Mammary epithelial cell (primary cell): ENCODE measurements at regions not wholly inside any gene's neighbourhood (a gene's known extent, or its start where the extent isn't known, plus 50 kb on each side); places are given as distances from the start of the nearest gene placed in this dataset.

Experiments used
- CTCF ChIP-seq, 2 donors: IDR thresholded peaks in 1 of 2; conservative IDR thresholded peaks in 1 of 2; 2 replicates each; pipeline ENCODE4 v1.5.1; 2011 to 2012; ENCODE audit warnings: inconsistent platforms in 2 of 2, low read length in 2 of 2, mild to moderate bottlenecking in 2 of 2, control low read depth in 1 of 2, low read depth in 1 of 2; ENCODE audit not compliant: insufficient read depth in 1 of 2; ENCODE audit errors: extremely low read depth in 1 of 2
- EZH2 ChIP-seq: IDR thresholded peaks from 2 replicates; pipeline ENCODE4 v1.6.1; 2012; ENCODE audit warnings: low read length, inconsistent platforms, borderline replicate concordance

- TF ChIP-seq CTCF (conservative IDR thresholded peaks at IDR 0.05 in 1 of 2, IDR thresholded peaks at IDR 0.05 in 1 of 2; ENCODE audit: extremely low read depth in 1 of 2, insufficient read depth in 1 of 2, low read depth in 1 of 2, low read length in 2 of 2) (no peak), EZH2 (no peak)
Measured at GRCh38 chr2:19460761-19461160, 102.3 kb upstream of the OSR1 start.
